OCI-LY3 (cell line): ENCODE measurements at regions not wholly inside any gene's neighbourhood (a gene's known extent, or its start where the extent isn't known, plus 50 kb on each side); places are given as distances from the start of the nearest gene placed in this dataset.

ENCODE experiments used
- H2AFZ ChIP-seq: fragments of 200-600, 300-600 bp; shearing (Covaris generic); 2 replicates; pipeline ENCODE4 v1.6.0; 2014; ENCODE audit warnings: antibody characterized with exemption, low read depth, low read length
- H3K27ac ChIP-seq: fragments of 200-600, 300-600 bp; sonication (generic); 2 replicates; pipeline ENCODE4 v1.5.1; 2014; ENCODE audit warnings: mild to moderate bottlenecking, low read length, moderate library complexity, mixed read lengths
- H3K27me3 ChIP-seq: fragments of 200-600, 300-600 bp; sonication (generic); 2 replicates; pipeline ENCODE4 v1.6.1; 2014; ENCODE audit warnings: low read depth, low read length, mixed read lengths
- H3K36me3 ChIP-seq: fragments of 200-600, 300-600 bp; sonication (generic); replicated peaks from 2 replicates; pipeline ENCODE3; 2014; ENCODE audit warnings: low read depth, low read length, mixed read lengths
- H3K4me1 ChIP-seq: fragments of 300-600, 200-600 bp; sonication (generic); 2 replicates; pipeline ENCODE4 v1.6.1; 2014; ENCODE audit warnings: low read length, mixed read lengths
- H3K4me2 ChIP-seq: fragments of 200-600, 300-600 bp; sonication (generic); 2 replicates; pipeline ENCODE4 v1.6.1; 2014; ENCODE audit warnings: low read length, mixed read lengths
- H3K4me3 ChIP-seq: fragments of 300-600, 200-600 bp; sonication (generic); 2 replicates; pipeline ENCODE4 v1.5.1; 2014; ENCODE audit warnings: antibody characterized with exemption, mild to moderate bottlenecking, low read length, moderate library complexity
- H3K79me2 ChIP-seq: fragments of 300-600, 200-600 bp; shearing (Covaris generic); 2 replicates; pipeline ENCODE4 v1.6.1; 2014; ENCODE audit warnings: mild to moderate bottlenecking, low read length, mixed read lengths
- H3K9ac ChIP-seq: fragments of 300-600, 200-600 bp; shearing (Covaris generic); 2 replicates; pipeline ENCODE4 v1.6.0; 2014; ENCODE audit warnings: mild to moderate bottlenecking, low read length, moderate library complexity
- H3K9me3 ChIP-seq: fragments of 200-600, 300-600 bp; shearing (Covaris generic); 2 replicates; pipeline ENCODE4 v1.6.1; 2014; ENCODE audit warnings: low read length, mixed read lengths; ENCODE audit not compliant: insufficient read depth
- H4K20me1 ChIP-seq: fragments of 200-600, 300-600 bp; sonication (generic); 2 replicates; pipeline ENCODE4 v1.6.1; 2016; ENCODE audit warnings: low read length, mixed read lengths; ENCODE audit not compliant: insufficient read depth
- EZH2phosphoT487 ChIP-seq: fragments of 200-600 bp; shearing (Covaris generic); IDR thresholded peaks from 2 replicates; pipeline ENCODE4 v1.6.1; 2018; ENCODE audit warnings: antibody characterized with exemption, mixed run types, low read depth
- TF ChIP-seq, protein P1 (sequence below): fragments of 200-600, 300-600 bp; sonication (generic); IDR thresholded peaks from 2 replicates; pipeline ENCODE4 v1.5.1; 2014; ENCODE audit warnings: antibody characterized with exemption, low read length, low read depth

DNA sequence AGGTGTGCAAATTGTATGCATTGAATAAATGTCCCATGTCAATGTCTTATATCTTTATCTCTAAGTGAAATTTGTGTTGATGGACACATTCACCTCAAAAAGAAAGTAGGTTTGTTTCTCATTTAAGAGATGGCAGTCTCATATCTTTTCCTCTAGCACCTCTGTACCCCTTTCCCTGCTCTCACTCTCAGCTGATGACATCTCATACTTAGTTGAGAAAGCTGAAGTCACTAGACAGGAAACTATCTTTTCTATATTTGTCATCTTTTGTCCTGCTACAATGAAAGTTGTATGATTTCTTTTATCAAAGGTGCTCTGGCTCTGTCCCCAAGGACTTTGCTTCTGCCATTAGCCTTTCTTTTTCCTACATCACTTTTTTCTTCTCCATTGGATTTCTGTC, 84.0 kb upstream of the GRPR start:
- H3K27me3 ChIP-seq: no peaks in the 10 kb centered on the region
- no peaks in the 10 kb centered on the region for H3K4me1 ChIP-seq
- H3K36me3 ChIP-seq: no peaks in the 10 kb centered on the region
- no peak overlapping the region for H3K27ac ChIP-seq
- no peak overlapping the region for H3K4me3 ChIP-seq
- TF ChIP-seq, protein P1, sequence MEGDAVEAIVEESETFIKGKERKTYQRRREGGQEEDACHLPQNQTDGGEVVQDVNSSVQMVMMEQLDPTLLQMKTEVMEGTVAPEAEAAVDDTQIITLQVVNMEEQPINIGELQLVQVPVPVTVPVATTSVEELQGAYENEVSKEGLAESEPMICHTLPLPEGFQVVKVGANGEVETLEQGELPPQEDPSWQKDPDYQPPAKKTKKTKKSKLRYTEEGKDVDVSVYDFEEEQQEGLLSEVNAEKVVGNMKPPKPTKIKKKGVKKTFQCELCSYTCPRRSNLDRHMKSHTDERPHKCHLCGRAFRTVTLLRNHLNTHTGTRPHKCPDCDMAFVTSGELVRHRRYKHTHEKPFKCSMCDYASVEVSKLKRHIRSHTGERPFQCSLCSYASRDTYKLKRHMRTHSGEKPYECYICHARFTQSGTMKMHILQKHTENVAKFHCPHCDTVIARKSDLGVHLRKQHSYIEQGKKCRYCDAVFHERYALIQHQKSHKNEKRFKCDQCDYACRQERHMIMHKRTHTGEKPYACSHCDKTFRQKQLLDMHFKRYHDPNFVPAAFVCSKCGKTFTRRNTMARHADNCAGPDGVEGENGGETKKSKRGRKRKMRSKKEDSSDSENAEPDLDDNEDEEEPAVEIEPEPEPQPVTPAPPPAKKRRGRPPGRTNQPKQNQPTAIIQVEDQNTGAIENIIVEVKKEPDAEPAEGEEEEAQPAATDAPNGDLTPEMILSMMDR: no peak
- no peak for TF ChIP-seq EZH2phosphoT487
- H3K9ac ChIP-seq: no peak overlapping the region
- H4K20me1 ChIP-seq: no peaks in the 10 kb centered on the region
- H2AFZ ChIP-seq: no peak overlapping the region
- H3K9me3 ChIP-seq: no peaks in the 10 kb centered on the region
- no peaks in the 10 kb centered on the region for H3K79me2 ChIP-seq
- H3K4me2 ChIP-seq: no peak overlapping the region

DNA sequence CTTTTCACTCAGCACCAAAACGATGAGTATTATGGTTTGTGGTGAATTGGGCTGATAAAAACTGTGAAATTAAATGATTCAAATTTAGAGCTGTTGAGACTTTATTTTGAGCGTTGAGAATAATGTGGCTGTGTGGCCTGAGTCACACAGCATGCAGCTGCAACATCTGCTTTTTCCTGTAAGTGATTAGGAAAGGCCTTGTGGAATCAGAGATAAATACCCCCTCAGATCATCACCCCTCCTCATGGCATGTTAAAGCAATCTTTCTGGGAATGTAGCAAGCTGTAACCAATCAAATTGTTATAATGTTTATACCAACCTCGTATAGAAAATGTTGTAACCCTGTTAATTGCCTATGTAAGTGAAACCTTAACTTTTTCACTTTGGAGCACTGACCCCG, 90.0 kb upstream of the GRPR start:
- H3K27me3 ChIP-seq: no peaks in the 10 kb centered on the region

DNA sequence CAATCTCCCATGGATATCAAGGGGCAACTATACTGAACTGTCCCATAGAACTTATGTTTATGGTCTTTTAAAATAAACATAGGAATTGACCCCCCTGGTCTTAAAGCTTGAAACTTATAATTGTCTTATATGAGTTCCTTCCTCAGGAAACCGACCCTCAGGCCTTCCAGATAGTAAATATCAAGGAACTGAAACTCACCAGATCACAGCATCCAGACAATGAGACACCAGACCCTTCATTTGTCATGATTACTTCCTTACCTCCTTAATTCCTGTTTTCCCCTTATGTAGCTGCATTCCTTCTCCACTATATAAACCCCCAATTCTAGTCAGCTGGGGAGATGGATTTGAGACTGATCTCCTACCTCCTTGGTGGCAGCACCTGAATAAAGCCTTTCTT, 94.8 kb upstream of the GRPR start:
- Histone ChIP-seq H3K9ac (no peak overlapping the region), H3K4me1 (peaks cover 15% of the 10 kb centered on the region), H3K27ac (no peak overlapping the region), H2AFZ (no peak overlapping the region), H4K20me1 (no peaks in the 10 kb centered on the region), H3K79me2 (no peaks in the 10 kb centered on the region), H3K27me3 (no peaks in the 10 kb centered on the region; the same call in 1 of the 2 replicates), H3K4me2 (no peak overlapping the region), H3K9me3 (no peaks in the 10 kb centered on the region), H3K4me3 (no peak overlapping the region), H3K36me3 (no peaks in the 10 kb centered on the region)
- TF ChIP-seq, protein P1: no peak
- no peak for TF ChIP-seq EZH2phosphoT487

More for the DNA sequence above, 90.0 kb upstream of the GRPR start:
- no peaks in the 10 kb centered on the region for H3K9me3 ChIP-seq
- no peaks in the 10 kb centered on the region for H3K36me3 ChIP-seq
- no peak overlapping the region for H3K4me3 ChIP-seq
- H2AFZ ChIP-seq: no peak overlapping the region
- H3K4me1 ChIP-seq: no peaks in the 10 kb centered on the region
- no peak overlapping the region for H3K27ac ChIP-seq
- no peaks in the 10 kb centered on the region for H4K20me1 ChIP-seq
- TF ChIP-seq EZH2phosphoT487: no peak
- TF ChIP-seq, protein P1: no peak
- H3K4me2 ChIP-seq: no peak overlapping the region
- H3K79me2 ChIP-seq: no peaks in the 10 kb centered on the region
- H3K9ac ChIP-seq: no peak overlapping the region

DNA sequence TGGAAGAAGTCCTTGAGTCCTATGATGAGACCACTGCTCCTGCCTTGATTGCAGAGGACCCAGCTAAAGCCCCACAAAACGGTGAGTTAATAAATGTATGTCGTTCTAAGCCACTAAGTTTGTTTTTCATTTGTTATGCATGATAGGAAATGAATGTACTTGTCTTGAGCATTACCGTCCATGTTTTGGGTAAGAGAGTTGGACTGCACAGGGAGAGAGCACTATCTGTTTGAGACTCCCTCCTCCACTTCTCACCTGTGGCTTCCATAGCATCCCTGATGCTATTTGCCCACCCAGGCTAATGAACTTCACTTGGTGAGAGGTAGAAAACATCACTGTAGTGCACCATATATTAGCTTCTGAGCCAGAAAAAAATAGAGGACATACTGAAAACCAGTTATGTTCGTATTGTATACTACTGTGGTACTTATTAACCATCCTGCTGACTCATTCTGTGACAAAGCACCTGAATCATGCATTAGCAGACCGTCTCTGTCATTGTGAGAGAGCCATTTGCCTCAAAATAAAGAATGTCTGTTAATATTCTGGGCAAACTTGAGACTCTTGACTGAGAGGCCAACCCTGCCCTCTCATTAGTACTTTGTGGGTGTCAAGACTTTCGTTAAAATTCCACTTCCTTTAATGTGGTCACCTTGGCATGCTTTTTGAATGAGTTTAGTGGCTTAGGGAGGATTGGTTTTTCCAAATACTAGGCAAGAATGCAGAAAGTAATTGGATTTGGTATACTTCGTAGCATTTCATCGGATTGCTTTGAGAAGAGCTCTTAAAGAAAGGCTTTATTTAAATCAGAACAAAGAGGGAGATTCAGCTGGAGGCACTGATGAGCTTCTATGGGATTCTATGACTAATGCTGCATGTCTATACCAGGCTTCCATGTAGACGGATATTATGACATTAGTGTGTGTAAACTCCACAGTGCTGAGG, 99.3 kb upstream of the GRPR start:
- H2AFZ ChIP-seq: no peak overlapping the region; the same call in 1 of the 2 replicates
- no peaks in the 10 kb centered on the region; the same call in 1 of the 2 replicates for H3K27me3 ChIP-seq
- H3K36me3 ChIP-seq: no peaks in the 10 kb centered on the region
- H3K9ac ChIP-seq: peak overlapping the region; percentile 26; the same call in 1 of the 2 replicates
- H3K27ac ChIP-seq: peak overlapping the region; percentile 78
- no peaks in the 10 kb centered on the region for H3K79me2 ChIP-seq
- peak overlapping the region; percentile 62 for H3K4me3 ChIP-seq
- peaks cover 30% of the 10 kb centered on the region for H3K4me1 ChIP-seq
- H3K4me2 ChIP-seq: peak overlapping the region; percentile 91
- TF ChIP-seq EZH2phosphoT487: no peak
- TF ChIP-seq, protein P1: no peak
- no peaks in the 10 kb centered on the region for H4K20me1 ChIP-seq
- no peaks in the 10 kb centered on the region for H3K9me3 ChIP-seq
